Left colon (tissue), 2 donors: ENCODE measurements at regions not wholly inside any gene's neighbourhood (a gene's known extent, or its start where the extent isn't known, plus 50 kb on each side); places are given as distances from the start of the nearest gene placed in this dataset.

ENCODE experiments used
- ATAC-seq: fragments of 200-7000 bp; cut with Tn5 transposase; one replicate; pipeline ENCODE4 v1.9.1; 2020; ENCODE audit warnings: mild to moderate bottlenecking, moderate library complexity
- DNase-seq, 2 donors: peaks; one replicate each; pipeline ENCODE4 v3.0.0-alpha.2; 2020
- intact Hi-C, 2 donors: fragments of 100-400 bp; cut with DNase I in 1 of 2; cut with micrococcal nuclease in 1 of 2; formaldehyde crosslinking; loops; one replicate each; pipeline versions ENCODE4 v1.11.2 to v1.14.0; 2022; cut with DNase I, micrococcal nuclease
- donor health status: DM: no; HTN: no; CAD: no.
- donor health status: DM: yes; HTN: yes; CAD: no.

DNA sequence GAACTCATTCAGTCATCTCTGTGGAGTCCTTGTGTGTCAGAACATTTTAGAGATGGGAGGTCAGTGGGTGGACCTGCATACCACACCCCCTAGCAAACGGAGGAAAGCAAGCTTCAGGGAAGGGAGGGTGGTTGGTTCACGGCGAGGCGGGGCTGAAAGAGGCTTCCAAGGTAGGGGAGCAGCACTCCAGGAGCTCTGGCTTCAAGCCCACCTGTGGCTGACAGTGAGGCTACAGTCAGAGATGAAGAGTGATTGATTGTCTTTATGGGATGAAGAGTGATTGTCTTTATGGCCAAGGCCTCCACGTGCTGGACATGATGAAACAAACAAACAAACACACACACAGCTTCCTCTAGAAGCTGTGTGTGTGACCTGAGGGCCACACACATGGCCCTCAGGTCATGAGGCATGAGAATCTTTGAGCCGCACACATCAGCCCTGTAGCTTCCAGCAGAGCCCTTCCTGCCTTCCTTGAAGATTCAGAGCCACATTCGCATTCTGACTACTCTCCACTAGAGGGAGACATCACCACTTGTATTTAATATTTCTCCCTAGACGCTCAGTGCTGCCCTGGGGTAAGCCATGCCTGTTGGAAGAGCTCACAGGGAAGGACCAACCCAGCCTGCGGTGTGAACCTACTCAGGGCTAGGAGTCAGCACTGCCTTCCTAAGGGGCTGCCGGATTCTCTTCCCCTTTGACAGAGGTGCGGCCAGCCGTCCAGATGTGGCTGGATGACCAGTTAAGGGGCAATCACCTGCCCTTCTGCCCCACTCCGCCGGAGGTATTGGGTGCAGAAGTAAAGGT is 54.4 kb upstream of the KCNA1 start:
- DNase-seq (peak; percentile 34 to 56), ATAC-seq (peak; percentile 78)
- intact Hi-C loops: loop anchor here (5.0 to 10.0 kb wide), 3 partner anchors 147 to 227 kb away; no protein-coding TSS in a partner anchor

- DNase-seq (no peak), ATAC-seq (no peak)
- intact Hi-C loops: loop anchor here (5.0 to 10.0 kb wide), 3 partner anchors 146 to 226 kb away; no protein-coding TSS in a partner anchor
These were observed 53.1 kb upstream of the KCNA1 start for GRCh38 chr12:4856596-4856995.

DNA sequence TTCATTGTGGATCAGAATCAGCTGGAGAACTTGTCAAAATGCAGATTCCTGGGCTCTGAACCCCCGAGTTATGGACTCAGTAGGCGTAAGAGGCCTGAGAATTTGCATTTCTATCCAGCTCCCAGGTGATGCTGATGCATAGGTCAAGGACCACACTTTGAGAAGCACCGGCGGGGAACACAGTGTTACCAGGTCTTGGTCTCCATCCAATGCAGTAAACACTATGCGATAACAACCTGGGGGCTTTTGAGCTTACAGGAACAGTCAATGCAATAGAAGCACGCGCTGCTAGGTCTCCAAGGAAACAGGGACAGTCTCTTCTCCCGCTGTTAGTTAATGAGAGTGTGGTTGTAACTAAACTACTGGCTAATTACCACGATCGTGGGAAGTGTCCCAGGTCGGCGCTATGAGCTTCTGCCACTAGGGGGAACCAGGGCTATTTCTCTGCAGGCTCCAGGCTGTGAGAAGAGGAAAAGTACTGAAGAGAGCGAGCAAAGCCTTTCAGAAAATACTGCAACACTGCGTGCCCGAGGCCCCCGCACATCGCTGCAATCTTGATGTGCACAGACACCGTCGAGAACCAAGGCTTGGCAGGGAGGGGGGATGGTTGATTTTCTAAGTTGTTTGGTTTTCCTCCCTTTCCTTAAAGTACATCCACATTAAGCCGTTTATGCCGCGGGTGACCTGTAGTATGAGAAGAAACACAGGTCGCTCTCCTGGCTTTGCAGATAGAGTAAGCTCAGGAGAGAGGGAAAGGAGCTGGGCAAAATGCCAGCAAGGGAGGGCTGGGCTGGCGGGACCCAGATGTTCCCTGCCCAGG is 52.0 kb upstream of the KCNA1 start:
- intact Hi-C loops: loop anchor here (5.0 to 10.0 kb wide), 3 partner anchors 145 to 225 kb away; no protein-coding TSS in a partner anchor

GRCh38 chr12:4858386-4858785 is 51.3 kb upstream of the KCNA1 start:
- ATAC-seq (peak; percentile 62), DNase-seq (peak in 1 of 2 donors; percentile 30)
- intact Hi-C loops: loop anchor here (5.0 to 10.0 kb wide), 3 partner anchors 144 to 224 kb away; no protein-coding TSS in a partner anchor

More for the DNA sequence above, 52.0 kb upstream of the KCNA1 start:
- DNase-seq (peak; percentile 58 to 81), ATAC-seq (peak; percentile 86)

DNA sequence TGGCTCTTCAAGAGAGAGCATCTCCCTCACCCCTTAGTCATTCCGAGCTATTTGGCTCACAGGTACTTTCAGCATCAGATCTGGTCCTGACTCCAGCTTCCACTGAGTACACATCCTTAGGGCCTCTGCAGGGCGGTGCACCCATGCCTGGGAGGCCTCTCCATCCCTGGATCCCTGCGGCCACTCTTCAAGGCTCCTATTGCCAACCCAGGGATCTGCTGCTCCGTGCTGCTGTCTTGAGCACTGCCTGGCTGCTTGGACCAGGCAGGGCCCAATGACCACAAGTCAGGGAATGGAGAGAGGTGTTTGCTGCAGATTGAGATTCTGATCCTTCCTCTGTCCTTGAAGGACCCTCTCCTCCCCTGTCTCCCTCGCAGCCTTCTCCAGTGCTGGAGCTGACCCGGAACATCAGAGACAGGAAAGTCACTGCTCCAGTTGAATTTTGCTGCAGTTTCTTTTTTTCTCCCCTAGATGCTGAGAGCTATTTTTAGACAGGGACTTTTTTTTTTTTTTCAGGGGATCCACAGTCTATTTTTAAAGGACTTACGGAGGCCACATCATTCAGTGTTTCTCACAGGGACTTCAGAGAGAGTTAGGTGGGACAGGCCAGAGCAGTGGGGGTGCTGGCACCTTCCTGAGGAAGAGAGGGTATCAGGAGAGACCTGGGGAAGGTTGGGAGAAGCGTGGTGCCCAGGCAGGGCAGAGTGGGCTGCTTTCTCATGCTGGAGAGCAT is 50.1 kb upstream of the KCNA1 start:
- no peak for ATAC-seq
- intact Hi-C loops: loop anchor here (5.0 to 10.0 kb wide), 3 partner anchors 143 to 223 kb away; no protein-coding TSS in a partner anchor
- DNase-seq: no peak
